WTC11 (cell line): ENCODE measurements at regions not wholly inside any gene's neighbourhood (a gene's known extent, or its start where the extent isn't known, plus 50 kb on each side); places are given as distances from the start of the nearest gene placed in this dataset.

ENCODE experiments used
- ATAC-seq: fragments of 200-7000 bp; cut with Tn5 transposase; 2 replicates; pipeline ENCODE4 v1.10.0; 2021; ENCODE audit warnings: mild to moderate bottlenecking, moderate library complexity
- CTCF ChIA-PET: fragments of 300-600 bp; sonication (Branson Sonifier 250); formaldehyde crosslinking; loops from one replicate; lab custom pipeline; 2021; ENCODE audit warnings: antibody characterized with exemption; lab: Charles Lee
- POLR2A ChIA-PET: fragments of 350-600 bp; sonication (Branson Sonifier 250); formaldehyde crosslinking; loops from one replicate; lab custom pipeline; 2021; ENCODE audit warnings: antibody characterized with exemption; lab: Charles Lee
- DNase-seq: peaks from one replicate; pipeline ENCODE4 v3.0.0; 2021; ENCODE audit warnings: low spot score
- H3K27ac Mint-ChIP-seq: 2 replicates; pipeline ENCODE4 v1.8.0; 2021; ENCODE audit warnings: mixed read lengths
- H3K27me3 Mint-ChIP-seq: 2 replicates; pipeline ENCODE4 v1.8.0; 2021; ENCODE audit warnings: low read depth, mild to moderate bottlenecking, moderate library complexity, mixed read lengths
- H3K36me3 Mint-ChIP-seq: 2 replicates; pipeline ENCODE4 v1.8.0; 2021; ENCODE audit warnings: mixed read lengths
- H3K4me1 Mint-ChIP-seq: 2 replicates; pipeline ENCODE4 v1.8.0; 2022; ENCODE audit warnings: mixed read lengths
- H3K4me3 Mint-ChIP-seq: 2 replicates; pipeline ENCODE4 v1.8.0; 2021; ENCODE audit warnings: mild to moderate bottlenecking, moderate library complexity, mixed read lengths
- H3K9me3 Mint-ChIP-seq: 2 replicates; pipeline ENCODE4 v1.8.0; 2021; ENCODE audit warnings: mixed read lengths
- CREB1 ChIP-seq: sonication (generic); formaldehyde crosslinking; IDR thresholded peaks from 2 replicates; pipeline ENCODE4 v1.8.0; 2023; ENCODE audit warnings: mild to moderate bottlenecking, missing genetic modification reagents
- FOXP1 ChIP-seq: sonication (generic); formaldehyde crosslinking; IDR thresholded peaks from 2 replicates; pipeline ENCODE4 v1.8.0; 2022; ENCODE audit warnings: missing genetic modification reagents, mild to moderate bottlenecking, moderate library complexity, borderline replicate concordance
- GABPB1 ChIP-seq: sonication (generic); formaldehyde crosslinking; IDR thresholded peaks from 2 replicates; pipeline ENCODE4 v1.8.1; 2023; ENCODE audit warnings: mild to moderate bottlenecking, missing genetic modification reagents
- SMAD3 ChIP-seq: sonication (generic); formaldehyde crosslinking; IDR thresholded peaks from 2 replicates; pipeline ENCODE4 v1.8.0; 2022; ENCODE audit warnings: missing genetic modification reagents, mild to moderate bottlenecking, borderline replicate concordance
- SP1 ChIP-seq: sonication (generic); formaldehyde crosslinking; conservative IDR thresholded peaks from 2 replicates; pipeline ENCODE4 v1.8.1; 2022; ENCODE audit warnings: missing genetic modification reagents
- TEAD1 ChIP-seq: sonication (generic); formaldehyde crosslinking; IDR thresholded peaks from 2 replicates; pipeline ENCODE4 v1.8.0; 2022; ENCODE audit warnings: mild to moderate bottlenecking, missing genetic modification reagents
- TEAD4 ChIP-seq: sonication (generic); formaldehyde crosslinking; IDR thresholded peaks from 2 replicates; pipeline ENCODE4 v1.8.0; 2022; ENCODE audit warnings: mild to moderate bottlenecking, missing genetic modification reagents
- ZNF317 ChIP-seq: sonication (generic); formaldehyde crosslinking; IDR thresholded peaks from 2 replicates; pipeline ENCODE4 v1.8.1; 2023; ENCODE audit warnings: low read depth, mild to moderate bottlenecking, moderate library complexity, missing genetic modification reagents, borderline replicate concordance
- ZNF671 ChIP-seq: fragments of 250-450 bp; sonication (Bioruptor Pico); IDR thresholded peaks from 2 replicates; pipeline ENCODE4 v1.8.0; 2021; ENCODE audit warnings: mild to moderate bottlenecking
- TF ChIP-seq, protein P1 (sequence below): fragments of 250-450 bp; sonication (Bioruptor Pico); conservative IDR thresholded peaks from 2 replicates; pipeline ENCODE4 v1.9.0; 2021; ENCODE audit warnings: mild to moderate bottlenecking
- TF ChIP-seq, protein P2 (sequence below): sonication (generic); formaldehyde crosslinking; IDR thresholded peaks from 2 replicates; pipeline ENCODE4 v1.8.0; 2022; ENCODE audit warnings: mild to moderate bottlenecking, missing genetic modification reagents
- TF ChIP-seq, protein P3 (sequence below): fragments of 250-450 bp; sonication (Bioruptor Pico); IDR thresholded peaks from 2 replicates; pipeline ENCODE4 v1.9.0; 2021; ENCODE audit warnings: mild to moderate bottlenecking
- TF ChIP-seq, protein P4 (sequence below): sonication (generic); formaldehyde crosslinking; IDR thresholded peaks from 2 replicates; pipeline ENCODE4 v1.8.1; 2022; ENCODE audit warnings: mild to moderate bottlenecking, missing genetic modification reagents, moderate library complexity, borderline replicate concordance
- TF ChIP-seq, protein P5 (sequence below): sonication (generic); formaldehyde crosslinking; IDR thresholded peaks from 2 replicates; pipeline ENCODE4 v1.8.1; 2023; ENCODE audit warnings: mild to moderate bottlenecking, moderate library complexity, missing genetic modification reagents
- TF ChIP-seq, protein P6 (sequence below): sonication (generic); formaldehyde crosslinking; IDR thresholded peaks from 2 replicates; pipeline ENCODE4 v1.8.0; 2023; ENCODE audit warnings: missing genetic modification reagents, mild to moderate bottlenecking, borderline replicate concordance
- TF ChIP-seq, protein P7 (sequence below): sonication (generic); formaldehyde crosslinking; conservative IDR thresholded peaks from 2 replicates; pipeline ENCODE4 v1.8.1; 2022; ENCODE audit warnings: mild to moderate bottlenecking, missing genetic modification reagents
- TF ChIP-seq, protein P8 (sequence below): fragments of 250-450 bp; sonication (Bioruptor Pico); IDR thresholded peaks from 2 replicates; pipeline ENCODE4 v1.8.0; 2021; ENCODE audit warnings: mild to moderate bottlenecking
- TF ChIP-seq, protein P9 (sequence below): sonication (generic); formaldehyde crosslinking; IDR thresholded peaks from 2 replicates; pipeline ENCODE4 v1.8.1; 2023; ENCODE audit warnings: mild to moderate bottlenecking, missing genetic modification reagents, moderate library complexity

DNA sequence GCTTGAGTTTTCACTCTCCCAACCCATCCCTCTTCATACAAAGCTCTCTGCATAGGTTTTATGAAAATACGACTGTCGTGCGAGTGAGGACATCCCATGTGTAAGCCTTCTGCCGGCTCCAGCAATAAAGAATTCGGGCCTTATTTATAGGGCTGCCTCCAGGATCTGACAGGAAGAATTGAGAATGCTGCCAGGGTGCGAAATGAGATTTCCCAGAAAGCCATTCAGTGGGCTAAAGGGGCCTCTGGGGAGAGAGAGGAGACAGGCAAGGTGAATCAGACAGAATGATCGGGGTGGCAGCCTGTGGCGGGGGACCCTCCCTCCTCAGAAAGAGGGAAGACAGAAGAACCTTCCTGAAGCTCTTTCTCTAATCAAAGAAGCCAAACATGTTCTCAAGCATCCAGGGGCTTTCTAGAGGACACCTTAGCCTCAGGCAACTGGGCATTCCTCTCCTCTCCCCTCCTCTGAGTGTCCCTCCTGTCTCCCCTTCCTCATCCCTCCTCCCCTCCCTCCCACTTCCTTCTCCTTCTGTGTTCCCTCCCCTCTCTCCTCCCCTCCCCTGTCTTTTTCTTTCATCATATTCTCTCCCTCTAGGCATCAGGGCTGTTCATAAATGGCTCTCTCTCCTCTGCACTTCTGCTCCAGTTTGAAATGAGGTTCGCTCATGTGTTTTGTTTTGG lies 410.9 kb downstream of the TYW1 start (continued):
- TF ChIP-seq, protein P1, sequence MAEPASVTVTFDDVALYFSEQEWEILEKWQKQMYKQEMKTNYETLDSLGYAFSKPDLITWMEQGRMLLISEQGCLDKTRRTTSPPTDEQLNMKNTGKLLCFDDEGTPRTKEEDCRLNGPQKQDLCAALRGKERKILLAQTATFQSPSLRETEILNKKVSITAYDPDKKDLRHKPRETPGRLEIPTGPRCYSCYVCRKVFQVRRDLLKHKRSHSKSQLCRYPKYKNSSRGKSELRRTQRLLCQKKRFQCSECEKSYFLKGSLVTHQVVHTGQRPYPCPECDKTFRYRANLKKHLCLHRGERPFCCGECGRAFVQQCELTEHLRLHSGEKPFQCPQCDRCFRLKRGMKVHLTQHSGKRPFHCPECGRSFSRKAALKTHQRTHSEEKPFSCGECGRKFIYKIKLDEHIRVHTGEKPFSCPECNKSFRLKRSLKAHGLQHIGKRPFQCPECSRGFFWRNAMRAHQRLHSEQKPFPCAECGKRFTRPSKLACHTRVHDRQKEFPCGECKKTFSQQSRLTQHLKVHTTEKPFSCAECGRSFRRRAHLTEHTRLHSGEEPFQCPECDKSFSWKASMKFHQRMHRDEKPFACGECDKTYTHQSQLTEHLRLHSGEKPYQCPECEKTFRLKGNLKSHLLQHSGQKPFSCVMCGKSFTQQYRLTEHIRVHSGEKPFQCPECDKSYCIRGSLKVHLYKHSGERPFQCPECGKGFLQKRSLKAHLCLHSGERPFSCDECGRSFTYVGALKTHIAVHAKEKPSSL: no peak
- no peak for TF ChIP-seq TEAD4 (CRISPR knock-in tag)
- TF ChIP-seq SMAD3 (CRISPR knock-in tag): no peak
- TF ChIP-seq, protein P2, sequence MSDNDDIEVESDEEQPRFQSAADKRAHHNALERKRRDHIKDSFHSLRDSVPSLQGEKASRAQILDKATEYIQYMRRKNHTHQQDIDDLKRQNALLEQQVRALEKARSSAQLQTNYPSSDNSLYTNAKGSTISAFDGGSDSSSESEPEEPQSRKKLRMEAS (CRISPR knock-in tag): no peak

DNA sequence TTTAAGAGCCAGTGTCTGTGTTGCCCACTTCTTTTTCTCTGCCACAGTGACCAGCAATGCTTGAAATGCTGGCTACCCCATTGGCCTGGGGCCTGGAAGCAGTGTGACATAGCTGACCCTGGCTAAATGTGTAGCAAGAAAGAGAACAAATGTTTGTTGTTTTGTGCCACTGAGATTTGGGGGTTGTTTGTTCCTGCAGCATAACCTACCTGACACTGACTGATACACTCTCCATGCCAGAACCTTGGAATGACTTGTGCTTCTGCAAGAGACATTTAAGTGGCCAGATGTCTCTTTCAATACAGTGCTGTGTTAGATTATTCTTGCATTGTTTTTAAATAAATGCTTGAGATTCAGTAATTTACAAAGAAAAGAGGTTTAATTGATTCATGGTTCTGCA lies 411.5 kb downstream of the TYW1 start:
- ChIA-PET POLR2A (no interaction called here), CTCF (no interaction called here)
- H3K27me3 Mint-ChIP-seq: peaks cover 2% of the 10 kb centered on the region
- no peak for DNase-seq
- no peak for ATAC-seq
- H3K36me3 Mint-ChIP-seq: peaks cover 10% of the 10 kb centered on the region
- no peak overlapping the region for H3K4me3 Mint-ChIP-seq
- H3K9me3 Mint-ChIP-seq: peaks cover 36% of the 10 kb centered on the region
- peaks cover 7% of the 10 kb centered on the region for H3K4me1 Mint-ChIP-seq
- H3K27ac Mint-ChIP-seq: no peak overlapping the region
- TF ChIP-seq ZNF317 (CRISPR knock-in tag) (no peak), CREB1 (CRISPR knock-in tag) (no peak), GABPB1 (CRISPR knock-in tag) (no peak), FOXP1 (CRISPR knock-in tag) (no peak), SP1 (CRISPR knock-in tag) (no peak), TEAD1 (no peak), ZNF671 (CRISPR knock-in tag) (no peak)
- TF ChIP-seq, protein P3, sequence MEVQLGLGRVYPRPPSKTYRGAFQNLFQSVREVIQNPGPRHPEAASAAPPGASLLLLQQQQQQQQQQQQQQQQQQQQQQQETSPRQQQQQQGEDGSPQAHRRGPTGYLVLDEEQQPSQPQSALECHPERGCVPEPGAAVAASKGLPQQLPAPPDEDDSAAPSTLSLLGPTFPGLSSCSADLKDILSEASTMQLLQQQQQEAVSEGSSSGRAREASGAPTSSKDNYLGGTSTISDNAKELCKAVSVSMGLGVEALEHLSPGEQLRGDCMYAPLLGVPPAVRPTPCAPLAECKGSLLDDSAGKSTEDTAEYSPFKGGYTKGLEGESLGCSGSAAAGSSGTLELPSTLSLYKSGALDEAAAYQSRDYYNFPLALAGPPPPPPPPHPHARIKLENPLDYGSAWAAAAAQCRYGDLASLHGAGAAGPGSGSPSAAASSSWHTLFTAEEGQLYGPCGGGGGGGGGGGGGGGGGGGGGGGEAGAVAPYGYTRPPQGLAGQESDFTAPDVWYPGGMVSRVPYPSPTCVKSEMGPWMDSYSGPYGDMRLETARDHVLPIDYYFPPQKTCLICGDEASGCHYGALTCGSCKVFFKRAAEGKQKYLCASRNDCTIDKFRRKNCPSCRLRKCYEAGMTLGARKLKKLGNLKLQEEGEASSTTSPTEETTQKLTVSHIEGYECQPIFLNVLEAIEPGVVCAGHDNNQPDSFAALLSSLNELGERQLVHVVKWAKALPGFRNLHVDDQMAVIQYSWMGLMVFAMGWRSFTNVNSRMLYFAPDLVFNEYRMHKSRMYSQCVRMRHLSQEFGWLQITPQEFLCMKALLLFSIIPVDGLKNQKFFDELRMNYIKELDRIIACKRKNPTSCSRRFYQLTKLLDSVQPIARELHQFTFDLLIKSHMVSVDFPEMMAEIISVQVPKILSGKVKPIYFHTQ (CRISPR knock-in tag): no peak
- TF ChIP-seq, protein P4, sequence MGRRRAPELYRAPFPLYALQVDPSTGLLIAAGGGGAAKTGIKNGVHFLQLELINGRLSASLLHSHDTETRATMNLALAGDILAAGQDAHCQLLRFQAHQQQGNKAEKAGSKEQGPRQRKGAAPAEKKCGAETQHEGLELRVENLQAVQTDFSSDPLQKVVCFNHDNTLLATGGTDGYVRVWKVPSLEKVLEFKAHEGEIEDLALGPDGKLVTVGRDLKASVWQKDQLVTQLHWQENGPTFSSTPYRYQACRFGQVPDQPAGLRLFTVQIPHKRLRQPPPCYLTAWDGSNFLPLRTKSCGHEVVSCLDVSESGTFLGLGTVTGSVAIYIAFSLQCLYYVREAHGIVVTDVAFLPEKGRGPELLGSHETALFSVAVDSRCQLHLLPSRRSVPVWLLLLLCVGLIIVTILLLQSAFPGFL (CRISPR knock-in tag): no peak
- TF ChIP-seq, protein P5, sequence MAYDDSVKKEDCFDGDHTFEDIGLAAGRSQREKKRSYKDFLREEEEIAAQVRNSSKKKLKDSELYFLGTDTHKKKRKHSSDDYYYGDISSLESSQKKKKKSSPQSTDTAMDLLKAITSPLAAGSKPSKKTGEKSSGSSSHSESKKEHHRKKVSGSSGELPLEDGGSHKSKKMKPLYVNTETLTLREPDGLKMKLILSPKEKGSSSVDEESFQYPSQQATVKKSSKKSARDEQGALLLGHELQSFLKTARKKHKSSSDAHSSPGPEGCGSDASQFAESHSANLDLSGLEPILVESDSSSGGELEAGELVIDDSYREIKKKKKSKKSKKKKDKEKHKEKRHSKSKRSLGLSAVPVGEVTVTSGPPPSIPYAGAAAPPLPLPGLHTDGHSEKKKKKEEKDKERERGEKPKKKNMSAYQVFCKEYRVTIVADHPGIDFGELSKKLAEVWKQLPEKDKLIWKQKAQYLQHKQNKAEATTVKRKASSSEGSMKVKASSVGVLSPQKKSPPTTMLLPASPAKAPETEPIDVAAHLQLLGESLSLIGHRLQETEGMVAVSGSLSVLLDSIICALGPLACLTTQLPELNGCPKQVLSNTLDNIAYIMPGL (CRISPR knock-in tag): no peak
- TF ChIP-seq, protein P6, sequence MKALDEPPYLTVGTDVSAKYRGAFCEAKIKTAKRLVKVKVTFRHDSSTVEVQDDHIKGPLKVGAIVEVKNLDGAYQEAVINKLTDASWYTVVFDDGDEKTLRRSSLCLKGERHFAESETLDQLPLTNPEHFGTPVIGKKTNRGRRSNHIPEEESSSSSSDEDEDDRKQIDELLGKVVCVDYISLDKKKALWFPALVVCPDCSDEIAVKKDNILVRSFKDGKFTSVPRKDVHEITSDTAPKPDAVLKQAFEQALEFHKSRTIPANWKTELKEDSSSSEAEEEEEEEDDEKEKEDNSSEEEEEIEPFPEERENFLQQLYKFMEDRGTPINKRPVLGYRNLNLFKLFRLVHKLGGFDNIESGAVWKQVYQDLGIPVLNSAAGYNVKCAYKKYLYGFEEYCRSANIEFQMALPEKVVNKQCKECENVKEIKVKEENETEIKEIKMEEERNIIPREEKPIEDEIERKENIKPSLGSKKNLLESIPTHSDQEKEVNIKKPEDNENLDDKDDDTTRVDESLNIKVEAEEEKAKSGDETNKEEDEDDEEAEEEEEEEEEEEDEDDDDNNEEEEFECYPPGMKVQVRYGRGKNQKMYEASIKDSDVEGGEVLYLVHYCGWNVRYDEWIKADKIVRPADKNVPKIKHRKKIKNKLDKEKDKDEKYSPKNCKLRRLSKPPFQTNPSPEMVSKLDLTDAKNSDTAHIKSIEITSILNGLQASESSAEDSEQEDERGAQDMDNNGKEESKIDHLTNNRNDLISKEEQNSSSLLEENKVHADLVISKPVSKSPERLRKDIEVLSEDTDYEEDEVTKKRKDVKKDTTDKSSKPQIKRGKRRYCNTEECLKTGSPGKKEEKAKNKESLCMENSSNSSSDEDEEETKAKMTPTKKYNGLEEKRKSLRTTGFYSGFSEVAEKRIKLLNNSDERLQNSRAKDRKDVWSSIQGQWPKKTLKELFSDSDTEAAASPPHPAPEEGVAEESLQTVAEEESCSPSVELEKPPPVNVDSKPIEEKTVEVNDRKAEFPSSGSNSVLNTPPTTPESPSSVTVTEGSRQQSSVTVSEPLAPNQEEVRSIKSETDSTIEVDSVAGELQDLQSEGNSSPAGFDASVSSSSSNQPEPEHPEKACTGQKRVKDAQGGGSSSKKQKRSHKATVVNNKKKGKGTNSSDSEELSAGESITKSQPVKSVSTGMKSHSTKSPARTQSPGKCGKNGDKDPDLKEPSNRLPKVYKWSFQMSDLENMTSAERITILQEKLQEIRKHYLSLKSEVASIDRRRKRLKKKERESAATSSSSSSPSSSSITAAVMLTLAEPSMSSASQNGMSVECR: no peak
- TF ChIP-seq, protein P7, sequence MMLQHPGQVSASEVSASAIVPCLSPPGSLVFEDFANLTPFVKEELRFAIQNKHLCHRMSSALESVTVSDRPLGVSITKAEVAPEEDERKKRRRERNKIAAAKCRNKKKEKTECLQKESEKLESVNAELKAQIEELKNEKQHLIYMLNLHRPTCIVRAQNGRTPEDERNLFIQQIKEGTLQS (CRISPR knock-in tag): no peak
- TF ChIP-seq, protein P8, sequence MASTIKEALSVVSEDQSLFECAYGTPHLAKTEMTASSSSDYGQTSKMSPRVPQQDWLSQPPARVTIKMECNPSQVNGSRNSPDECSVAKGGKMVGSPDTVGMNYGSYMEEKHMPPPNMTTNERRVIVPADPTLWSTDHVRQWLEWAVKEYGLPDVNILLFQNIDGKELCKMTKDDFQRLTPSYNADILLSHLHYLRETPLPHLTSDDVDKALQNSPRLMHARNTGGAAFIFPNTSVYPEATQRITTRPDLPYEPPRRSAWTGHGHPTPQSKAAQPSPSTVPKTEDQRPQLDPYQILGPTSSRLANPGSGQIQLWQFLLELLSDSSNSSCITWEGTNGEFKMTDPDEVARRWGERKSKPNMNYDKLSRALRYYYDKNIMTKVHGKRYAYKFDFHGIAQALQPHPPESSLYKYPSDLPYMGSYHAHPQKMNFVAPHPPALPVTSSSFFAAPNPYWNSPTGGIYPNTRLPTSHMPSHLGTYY (CRISPR knock-in tag): no peak
- TF ChIP-seq, protein P9, sequence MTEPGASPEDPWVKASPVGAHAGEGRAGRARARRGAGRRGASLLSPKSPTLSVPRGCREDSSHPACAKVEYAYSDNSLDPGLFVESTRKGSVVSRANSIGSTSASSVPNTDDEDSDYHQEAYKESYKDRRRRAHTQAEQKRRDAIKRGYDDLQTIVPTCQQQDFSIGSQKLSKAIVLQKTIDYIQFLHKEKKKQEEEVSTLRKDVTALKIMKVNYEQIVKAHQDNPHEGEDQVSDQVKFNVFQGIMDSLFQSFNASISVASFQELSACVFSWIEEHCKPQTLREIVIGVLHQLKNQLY (CRISPR knock-in tag): no peak
